Pancreas (tissue), 10 donors: ENCODE measurements at regions not wholly inside any gene's neighbourhood (a gene's known extent, or its start where the extent isn't known, plus 50 kb on each side); places are given as distances from the start of the nearest gene placed in this dataset.

Experiments
- ATAC-seq, 4 donors: fragments of 200-7000 bp; cut with Tn5 transposase; one replicate each; pipeline versions ENCODE4 v1.8.0 to v1.9.1; 2020; ENCODE audit warnings: mild to moderate bottlenecking in 4 of 4, moderate library complexity in 4 of 4
- DNase-seq, 6 donors: peaks; one replicate each; pipeline ENCODE4 v3.0.0-alpha.2; 2020
- FAIRE-seq: peaks from 2 replicates; lab custom pipeline; 2012; peaks lifted over from hg19 to GRCh38; lab: Jason Lieb, UNC
- H3K27ac ChIP-seq, 4 donors: fragments of 200-600 bp; sonication (generic); 1 replicate in 3 of 4; 2 replicates in 1 of 4; pipeline versions ENCODE4 v1.5.0 to v1.8.0; 2020
- H3K27me3 ChIP-seq, 4 donors: fragments of 200-600 bp; one replicate each; pipeline ENCODE4 v1.8.0; 2021
- H3K36me3 ChIP-seq, 3 donors: fragments of 200-600 bp; sonication (generic) in 1 of 3; one replicate each; pipeline versions ENCODE4 v1.5.0 to v1.8.0; 2020 to 2021
- H3K4me1 ChIP-seq, 3 donors: fragments of 200-600 bp; one replicate each; pipeline ENCODE4 v1.8.0; 2021
- H3K4me3 ChIP-seq, 4 donors: fragments of 200-600 bp; sonication (generic) in 2 of 4; one replicate each; pipeline versions ENCODE4 v1.5.0 to v1.8.0; 2020 to 2021
- H3K9me3 ChIP-seq, 4 donors: fragments of 200-600 bp; one replicate each; pipeline ENCODE4 v1.8.0; 2021
- WGBS, 2 donors: extraction: QIAGEN DNeasy Blood & Tissue Kit; methylation state at CpG; one replicate each; pipeline ENCODE4 v1.1.7; 2013; 5-methylcytosine and 5-hydroxymethylcytosine counted together
- intact Hi-C, 3 donors: fragments of 100-400 bp; cut with DNase I; formaldehyde crosslinking; loops; one replicate each; pipeline versions ENCODE4 v1.11.1 to v1.14.2; 2022
- TF ChIP-seq, protein P1 (sequence below), 4 donors: fragments of 200-600 bp; sonication (generic) in 3 of 4; IDR thresholded peaks; one replicate each; pipeline versions ENCODE4 v1.5.0 to v1.8.0; 2021; ENCODE audit warnings: antibody characterized with exemption in 4 of 4
- donor health status: healthy with polysubstance abuse.
- donor health status: DM: no; HTN: no; CAD: no; lungs with moderate emphysema.
- donor health status: DM: no; HTN: no; CAD: no.
- donor health status: control.
- donor health status: control.
- donor health status: Bipolar disorder and iron deficiency.
- donor health status: DM: yes; HTN: yes; CAD: no.
- donor health status: DM: no; HTN: no; CAD: no.
- donor health status: DM: no; HTN: no; CAD: no.
- donor health status: DM: yes; HTN: yes; CAD: no.

DNA sequence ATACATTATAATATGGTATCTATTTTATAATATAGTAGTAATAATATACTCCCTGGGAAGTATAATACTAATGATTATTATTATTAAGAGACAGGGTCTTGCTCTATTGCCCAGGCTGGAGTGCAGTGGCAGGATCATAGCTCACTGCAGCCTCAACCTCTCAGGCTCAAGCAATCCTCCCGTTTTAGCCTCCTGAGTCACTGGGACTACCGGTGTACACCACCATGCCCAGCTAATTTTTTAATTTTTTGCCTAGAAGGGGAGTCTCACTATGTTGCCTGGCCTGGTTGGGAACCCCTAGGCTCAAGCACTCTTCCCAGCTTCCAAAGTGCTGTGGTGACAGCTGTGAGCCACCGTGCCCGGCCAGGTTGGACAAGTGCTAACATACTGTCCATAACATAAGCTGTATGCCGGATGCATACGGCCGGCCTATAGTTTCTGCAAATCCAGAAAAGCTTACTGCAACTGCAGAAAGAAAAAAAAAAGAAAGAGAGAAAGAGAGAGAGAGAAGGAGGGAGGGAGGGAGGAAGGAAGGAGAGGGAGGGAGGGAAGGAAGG is 94.2 kb upstream of the PPP2R3B start:
- no peak overlapping the region for H3K27ac ChIP-seq
- intact Hi-C loops: no loop called here
- no peak for ATAC-seq
- no peak for DNase-seq
- H3K27me3 ChIP-seq: peaks cover 0 to 5% (median 0%) of the 10 kb centered on the region in 4 donors
- no peaks in the 10 kb centered on the region for H3K36me3 ChIP-seq
- TF ChIP-seq, protein P1, sequence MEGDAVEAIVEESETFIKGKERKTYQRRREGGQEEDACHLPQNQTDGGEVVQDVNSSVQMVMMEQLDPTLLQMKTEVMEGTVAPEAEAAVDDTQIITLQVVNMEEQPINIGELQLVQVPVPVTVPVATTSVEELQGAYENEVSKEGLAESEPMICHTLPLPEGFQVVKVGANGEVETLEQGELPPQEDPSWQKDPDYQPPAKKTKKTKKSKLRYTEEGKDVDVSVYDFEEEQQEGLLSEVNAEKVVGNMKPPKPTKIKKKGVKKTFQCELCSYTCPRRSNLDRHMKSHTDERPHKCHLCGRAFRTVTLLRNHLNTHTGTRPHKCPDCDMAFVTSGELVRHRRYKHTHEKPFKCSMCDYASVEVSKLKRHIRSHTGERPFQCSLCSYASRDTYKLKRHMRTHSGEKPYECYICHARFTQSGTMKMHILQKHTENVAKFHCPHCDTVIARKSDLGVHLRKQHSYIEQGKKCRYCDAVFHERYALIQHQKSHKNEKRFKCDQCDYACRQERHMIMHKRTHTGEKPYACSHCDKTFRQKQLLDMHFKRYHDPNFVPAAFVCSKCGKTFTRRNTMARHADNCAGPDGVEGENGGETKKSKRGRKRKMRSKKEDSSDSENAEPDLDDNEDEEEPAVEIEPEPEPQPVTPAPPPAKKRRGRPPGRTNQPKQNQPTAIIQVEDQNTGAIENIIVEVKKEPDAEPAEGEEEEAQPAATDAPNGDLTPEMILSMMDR (IDR thresholded peaks at IDR 0.05): no peak
- WGBS, 2 donors: 80 to 85% methylated on average over 7 of the region's 7 CpGs
- no peaks in the 10 kb centered on the region for H3K9me3 ChIP-seq
- H3K4me1 ChIP-seq: no peaks in the 10 kb centered on the region
- H3K4me3 ChIP-seq: no peak overlapping the region
- FAIRE-seq: no peak

DNA sequence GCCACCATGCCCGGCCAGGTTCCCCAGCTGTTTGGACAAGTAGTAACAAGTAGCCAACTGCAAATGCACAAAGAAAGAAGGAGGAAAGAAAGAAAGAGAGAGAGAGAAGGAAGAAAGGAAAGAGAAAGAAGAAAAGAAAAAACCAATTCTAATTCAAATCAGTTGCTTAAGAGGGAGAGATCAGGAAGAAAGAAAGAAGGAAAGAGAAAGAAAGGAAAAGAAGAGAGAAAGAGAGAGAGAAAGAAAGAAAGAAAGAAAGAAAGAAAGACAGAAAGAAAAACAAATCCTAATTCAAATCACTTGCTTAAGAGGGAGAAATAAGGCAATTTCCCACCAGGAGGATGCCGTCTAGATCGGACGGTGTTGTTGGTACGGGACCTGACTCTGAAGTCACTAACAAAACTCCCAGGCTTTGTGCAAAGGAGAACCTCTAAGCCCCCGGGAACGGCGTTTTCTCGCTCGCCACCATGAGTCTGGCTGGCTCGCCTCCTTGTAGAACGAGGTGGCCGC is 95.5 kb upstream of the PPP2R3B start:
- ATAC-seq (no peak), FAIRE-seq (no peak)

DNA sequence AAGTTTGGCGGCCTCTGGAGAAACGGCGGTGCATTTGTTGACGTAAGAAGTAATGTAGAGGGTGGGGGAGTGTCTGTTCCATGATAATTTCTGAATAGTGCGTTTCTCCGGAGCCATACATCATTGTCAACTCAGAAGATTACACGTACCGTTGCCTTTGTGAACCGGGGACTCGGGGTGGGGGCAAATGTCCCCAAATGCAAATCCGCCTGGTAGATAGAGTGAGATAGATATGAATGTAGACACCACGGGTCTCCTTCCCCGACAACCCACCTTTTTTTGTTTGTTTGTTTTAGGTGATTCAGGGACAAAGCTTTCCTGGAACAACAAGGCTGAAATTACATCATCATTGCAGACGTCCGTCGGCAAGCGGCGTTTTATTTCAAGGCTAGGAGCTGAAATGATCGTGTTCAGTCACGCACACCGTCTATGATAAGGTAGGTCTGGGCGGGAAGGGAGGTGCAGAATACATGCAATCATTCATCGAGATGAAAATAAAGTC is 96.0 kb upstream of the PPP2R3B start:
- Histone ChIP-seq H3K27me3 (peaks cover 0 to 5% (median 0%) of the 10 kb centered on the region in 4 donors), H3K27ac (no peak overlapping the region), H3K4me3 (no peak overlapping the region), H3K4me1 (no peaks in the 10 kb centered on the region), H3K36me3 (no peaks in the 10 kb centered on the region), H3K9me3 (no peaks in the 10 kb centered on the region)
- FAIRE-seq (no peak), DNase-seq (no peak), ATAC-seq (no peak)
- TF ChIP-seq, protein P1 (IDR thresholded peaks at IDR 0.05): no peak
- 53 to 57% methylated on average over 23 of the region's 23 CpGs for WGBS, 2 donors
- intact Hi-C loops: no loop called here

More for the DNA sequence above, 95.5 kb upstream of the PPP2R3B start:
- WGBS, 2 donors: 54 to 70% methylated on average over 13 of the region's 13 CpGs
- H3K27ac ChIP-seq: no peak overlapping the region
- H3K4me1 ChIP-seq: no peaks in the 10 kb centered on the region
- H3K9me3 ChIP-seq: no peaks in the 10 kb centered on the region
- TF ChIP-seq, protein P1 (IDR thresholded peaks at IDR 0.05): no peak
- H3K36me3 ChIP-seq: no peaks in the 10 kb centered on the region
- intact Hi-C loops: no loop called here
- H3K4me3 ChIP-seq: no peak overlapping the region
- DNase-seq: no peak
- peaks cover 0 to 5% (median 0%) of the 10 kb centered on the region in 4 donors for H3K27me3 ChIP-seq

DNA sequence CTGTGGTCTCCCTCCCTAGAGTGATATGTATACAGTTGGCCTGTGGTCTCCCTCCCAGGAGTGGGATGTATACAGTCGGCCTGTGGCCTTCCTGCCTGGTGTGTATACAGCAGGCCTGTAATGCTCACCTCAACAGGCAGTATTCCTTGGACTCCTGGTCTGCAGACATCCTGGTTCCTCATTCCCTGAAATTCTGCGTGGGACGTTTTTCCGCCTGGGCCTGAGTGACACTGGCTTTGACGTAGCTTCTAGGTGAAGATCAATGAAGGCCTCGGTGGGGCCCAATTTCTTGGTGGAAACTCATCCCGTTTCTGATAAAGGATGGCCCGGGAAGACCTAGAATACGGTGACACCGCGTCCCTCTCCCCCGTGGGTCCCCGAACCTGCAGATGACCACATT is 98.7 kb upstream of the PPP2R3B start:
- DNase-seq: no peak
- WGBS, 2 donors: 79 to 86% methylated on average over 13 of the region's 13 CpGs
- Histone ChIP-seq H3K36me3 (no peaks in the 10 kb centered on the region), H3K27me3 (no peaks in the 10 kb centered on the region), H3K27ac (no peak overlapping the region), H3K9me3 (no peaks in the 10 kb centered on the region), H3K4me3 (no peak overlapping the region), H3K4me1 (no peaks in the 10 kb centered on the region)
- no peak for ATAC-seq
- TF ChIP-seq, protein P1 (IDR thresholded peaks at IDR 0.05): no peak
- intact Hi-C loops: no loop called here
- FAIRE-seq: no peak

DNA sequence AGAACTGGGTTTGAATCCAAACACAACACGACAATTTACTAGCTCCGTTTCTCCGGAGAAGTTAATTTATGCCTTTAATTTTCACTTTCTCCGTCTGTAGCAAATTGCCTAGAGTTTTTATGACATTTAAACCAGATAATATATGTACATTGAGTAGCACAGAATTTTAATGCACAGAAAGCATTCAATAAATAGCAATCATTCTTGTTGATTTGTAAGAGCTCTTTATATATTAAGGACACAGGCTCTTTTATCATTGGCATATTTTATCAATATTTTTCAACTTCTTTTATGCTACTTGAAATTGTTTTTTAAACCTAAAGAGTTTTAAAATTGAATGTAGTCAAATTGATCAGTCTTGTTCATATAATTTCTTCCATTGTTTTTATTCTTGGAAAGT is 99.6 kb upstream of the PPP2R3B start:
- FAIRE-seq (no peak), ATAC-seq (no peak), DNase-seq (no peak)
- Histone ChIP-seq H3K4me3 (no peak overlapping the region), H3K9me3 (no peaks in the 10 kb centered on the region), H3K27ac (no peak overlapping the region), H3K36me3 (no peaks in the 10 kb centered on the region), H3K27me3 (no peaks in the 10 kb centered on the region), H3K4me1 (no peaks in the 10 kb centered on the region)
- intact Hi-C loops: no loop called here
- TF ChIP-seq, protein P1 (IDR thresholded peaks at IDR 0.05): no peak
- 84 to 95% methylated on average over 4 of the region's 4 CpGs for WGBS, 2 donors
